Type B pancreatic cell (in vitro differentiated cells): ENCODE measurements at regions not wholly inside any gene's neighbourhood (a gene's known extent, or its start where the extent isn't known, plus 50 kb on each side); places are given as distances from the start of the nearest gene placed in this dataset. TPM values are rescaled to one million over a fixed set of nuclear protein-coding genes. Genes with fewer than 3 reads are reported as not detected.

Experiments
- DNase-seq: peaks from one replicate; pipeline ENCODE4 v3.0.0; 2021; ENCODE audit warnings: mixed read lengths; ENCODE audit not compliant: unreplicated experiment; ENCODE audit errors: extremely low spot score
- H3K27ac Mint-ChIP-seq: 2 replicates; pipeline ENCODE4 v1.8.0; 2021; ENCODE audit warnings: mild to moderate bottlenecking, mixed read lengths
- H3K27me3 Mint-ChIP-seq: 2 replicates; pipeline ENCODE4 v1.8.0; 2021; ENCODE audit warnings: mixed read lengths
- H3K36me3 Mint-ChIP-seq: 2 replicates; pipeline ENCODE4 v1.8.0; 2021; ENCODE audit warnings: mixed read lengths
- H3K4me1 Mint-ChIP-seq: one replicate; pipeline ENCODE4 v1.8.0; 2021; ENCODE audit warnings: mixed read lengths; ENCODE audit not compliant: unreplicated experiment
- H3K4me3 Mint-ChIP-seq: 2 replicates; pipeline ENCODE4 v1.8.0; 2021; ENCODE audit warnings: mild to moderate bottlenecking, mixed read lengths
- H3K9me3 Mint-ChIP-seq: 2 replicates; pipeline ENCODE4 v1.8.0; 2021; ENCODE audit warnings: mixed read lengths
- CTCF ChIP-seq: fragments of 200-600 bp; sonication (generic); conservative IDR thresholded peaks from 2 replicates; pipeline ENCODE4 v1.5.0; 2021; ENCODE audit warnings: antibody characterized with exemption, mild to moderate bottlenecking
- microRNA-seq: library from miRNA; unstranded; fragments of <30 nt; microRNA quantifications from one replicate; pipeline ENCODE4, GENCODE V29; 2020

GRCh38 chr6:155505608-155505989 lies 50.0 kb upstream of the NOX3 start:
- TF ChIP-seq CTCF: no peak
- H3K27ac Mint-ChIP-seq: no peak overlapping the region
- peaks cover 4% of the 10 kb centered on the region for H3K9me3 Mint-ChIP-seq
- peaks cover 7% of the 10 kb centered on the region for H3K4me1 Mint-ChIP-seq
- DNase-seq: no peak
- no peak overlapping the region for H3K4me3 Mint-ChIP-seq
- H3K27me3 Mint-ChIP-seq: peaks cover 5% of the 10 kb centered on the region
- H3K36me3 Mint-ChIP-seq: no peaks in the 10 kb centered on the region

Small RNA genes lying in the stretch of these regions (microRNA-seq; reads per million reads assigned to microRNA genes)
- not detected for gene MIR1202
